Type B pancreatic cell (in vitro differentiated cells): ENCODE measurements at regions not wholly inside any gene's neighbourhood (a gene's known extent, or its start where the extent isn't known, plus 50 kb on each side); places are given as distances from the start of the nearest gene placed in this dataset.

Source experiments
- DNase-seq: peaks from one replicate; pipeline ENCODE4 v3.0.0; 2021; ENCODE audit warnings: mixed read lengths; ENCODE audit not compliant: unreplicated experiment; ENCODE audit errors: extremely low spot score
- H3K27ac Mint-ChIP-seq: 2 replicates; pipeline ENCODE4 v1.8.0; 2021; ENCODE audit warnings: mild to moderate bottlenecking, mixed read lengths
- H3K27me3 Mint-ChIP-seq: 2 replicates; pipeline ENCODE4 v1.8.0; 2021; ENCODE audit warnings: mixed read lengths
- H3K36me3 Mint-ChIP-seq: 2 replicates; pipeline ENCODE4 v1.8.0; 2021; ENCODE audit warnings: mixed read lengths
- H3K4me1 Mint-ChIP-seq: one replicate; pipeline ENCODE4 v1.8.0; 2021; ENCODE audit warnings: mixed read lengths; ENCODE audit not compliant: unreplicated experiment
- H3K4me3 Mint-ChIP-seq: 2 replicates; pipeline ENCODE4 v1.8.0; 2021; ENCODE audit warnings: mild to moderate bottlenecking, mixed read lengths
- H3K9me3 Mint-ChIP-seq: 2 replicates; pipeline ENCODE4 v1.8.0; 2021; ENCODE audit warnings: mixed read lengths
- CTCF ChIP-seq: fragments of 200-600 bp; sonication (generic); conservative IDR thresholded peaks from 2 replicates; pipeline ENCODE4 v1.5.0; 2021; ENCODE audit warnings: antibody characterized with exemption, mild to moderate bottlenecking

- H3K27me3 Mint-ChIP-seq: peaks cover 16% of the 10 kb centered on the region
- no peaks in the 10 kb centered on the region for H3K36me3 Mint-ChIP-seq
- H3K4me3 Mint-ChIP-seq: no peak overlapping the region
- DNase-seq: peak; percentile 60
- H3K4me1 Mint-ChIP-seq: peaks cover 33% of the 10 kb centered on the region
- H3K9me3 Mint-ChIP-seq: no peaks in the 10 kb centered on the region
- H3K27ac Mint-ChIP-seq: no peak overlapping the region
- TF ChIP-seq CTCF: no peak
Measured at GRCh38 chr2:128631698-128632500, 313.2 kb upstream of the HS6ST1 start.

GRCh38 chr2:128632501-128632800, 313.8 kb upstream of the HS6ST1 start:
- H3K36me3 Mint-ChIP-seq: no peaks in the 10 kb centered on the region
- peaks cover 16% of the 10 kb centered on the region for H3K27me3 Mint-ChIP-seq
- H3K9me3 Mint-ChIP-seq: no peaks in the 10 kb centered on the region
- no peak overlapping the region for H3K4me3 Mint-ChIP-seq
- H3K4me1 Mint-ChIP-seq: peaks cover 28% of the 10 kb centered on the region
- no peak for DNase-seq
- no peak overlapping the region for H3K27ac Mint-ChIP-seq
- TF ChIP-seq CTCF: no peak

GRCh38 chr2:128633501-128633900, 314.8 kb upstream of the HS6ST1 start:
- no peaks in the 10 kb centered on the region for H3K9me3 Mint-ChIP-seq
- no peak for TF ChIP-seq CTCF
- no peaks in the 10 kb centered on the region for H3K36me3 Mint-ChIP-seq
- DNase-seq: no peak
- H3K27ac Mint-ChIP-seq: no peak overlapping the region
- peaks cover 30% of the 10 kb centered on the region for H3K4me1 Mint-ChIP-seq
- peaks cover 16% of the 10 kb centered on the region for H3K27me3 Mint-ChIP-seq
- H3K4me3 Mint-ChIP-seq: no peak overlapping the region

GRCh38 chr2:128635361-128635900, 316.8 kb upstream of the HS6ST1 start:
- Mint-ChIP-seq H3K4me3 (no peak overlapping the region), H3K4me1 (peaks cover 25% of the 10 kb centered on the region), H3K9me3 (no peaks in the 10 kb centered on the region), H3K36me3 (no peaks in the 10 kb centered on the region), H3K27me3 (peaks cover 16% of the 10 kb centered on the region), H3K27ac (no peak overlapping the region)
- TF ChIP-seq CTCF: no peak
- DNase-seq: peak; percentile 37

GRCh38 chr2:128636802-128637147, 318.1 kb upstream of the HS6ST1 start:
- Mint-ChIP-seq H3K4me3 (no peak overlapping the region), H3K27me3 (peaks cover 10% of the 10 kb centered on the region), H3K36me3 (no peaks in the 10 kb centered on the region), H3K27ac (no peak overlapping the region), H3K9me3 (no peaks in the 10 kb centered on the region), H3K4me1 (peaks cover 25% of the 10 kb centered on the region)
- DNase-seq: peak; percentile 42
- no peak for TF ChIP-seq CTCF
